GM21360 (cell line): ENCODE measurements at regions not wholly inside any gene's neighbourhood (a gene's known extent, or its start where the extent isn't known, plus 50 kb on each side); places are given as distances from the start of the nearest gene placed in this dataset.
"Not testable (repeated sequence)": the region's sequence is repeated elsewhere in the genome, so short reads cannot be mapped to it uniquely, and the experiment has no call there.

ENCODE experiments used
- ATAC-seq: cut with Tn5 transposase; IDR thresholded peaks from one replicate; pipeline ENCODE4 v1.9.1; 2021; ENCODE audit warnings: mild to moderate bottlenecking, moderate library complexity; ENCODE audit not compliant: unreplicated experiment

DNA sequence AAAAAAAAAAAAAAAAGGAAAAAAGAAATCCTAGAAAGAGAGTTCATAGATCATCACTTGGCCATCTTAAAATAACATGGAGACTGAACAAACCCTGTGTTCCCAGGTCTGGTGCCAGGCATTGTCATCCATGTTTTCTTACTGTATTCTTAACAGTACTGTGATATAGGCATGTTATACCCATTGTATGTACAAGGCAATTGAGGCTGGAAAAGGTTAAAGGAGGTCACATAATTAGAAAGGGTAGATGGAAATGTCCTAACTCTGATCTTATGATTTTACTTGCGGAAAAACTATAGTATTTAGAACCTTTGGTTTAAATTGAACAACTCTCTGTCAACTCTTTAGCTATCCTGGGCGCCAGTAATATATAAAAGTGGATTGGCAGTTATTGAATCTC lies 478.2 kb upstream of the RGS6 start:
- no peak for ATAC-seq

- no peak for ATAC-seq
These were observed 477.5 kb upstream of the RGS6 start for GRCh38 chr14:71454513-71455332.

- ATAC-seq = no peak
These were observed 472.1 kb upstream of the RGS6 start for GRCh38 chr14:71460091-71460490.

DNA sequence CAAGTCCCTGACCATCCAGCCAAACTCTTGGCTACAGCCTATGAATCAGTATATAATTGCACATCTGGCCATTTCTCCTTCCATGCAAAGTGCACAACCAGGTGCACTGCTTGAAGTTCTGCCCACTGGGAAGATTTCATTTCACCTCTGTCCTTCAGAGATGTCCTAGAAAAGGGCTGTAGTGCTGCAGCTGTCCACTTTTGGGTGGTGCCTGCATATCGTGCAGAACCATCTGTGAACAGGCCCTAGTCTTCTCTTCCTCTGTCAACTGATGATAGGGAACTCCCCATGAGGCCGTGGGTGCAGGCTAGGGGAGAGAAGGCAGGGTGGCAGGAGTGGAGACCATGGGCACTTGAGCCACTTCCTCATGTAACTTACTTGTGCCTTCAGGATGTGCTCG lies 470.6 kb upstream of the RGS6 start:
- ATAC-seq = not testable (repeated sequence)

DNA sequence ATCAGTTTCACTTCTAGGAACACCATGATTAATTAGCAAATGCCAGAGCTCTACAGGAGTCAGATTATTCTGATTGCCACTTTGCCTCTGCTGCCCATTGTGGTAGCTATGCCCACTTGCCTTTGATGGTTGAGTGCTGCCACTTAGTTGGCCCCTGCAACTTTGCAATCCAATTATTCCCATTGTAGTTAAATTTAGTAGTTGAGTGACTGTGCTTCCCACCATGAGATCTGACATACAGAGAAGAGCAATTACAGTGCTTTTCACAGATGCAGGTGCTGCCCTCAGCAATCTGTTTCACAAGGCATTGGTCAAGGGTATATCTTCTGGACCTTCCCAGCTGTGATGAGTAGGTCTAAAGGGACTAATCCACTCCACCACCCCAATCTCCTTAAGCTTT lies 468.4 kb upstream of the RGS6 start:
- ATAC-seq = no peak

DNA sequence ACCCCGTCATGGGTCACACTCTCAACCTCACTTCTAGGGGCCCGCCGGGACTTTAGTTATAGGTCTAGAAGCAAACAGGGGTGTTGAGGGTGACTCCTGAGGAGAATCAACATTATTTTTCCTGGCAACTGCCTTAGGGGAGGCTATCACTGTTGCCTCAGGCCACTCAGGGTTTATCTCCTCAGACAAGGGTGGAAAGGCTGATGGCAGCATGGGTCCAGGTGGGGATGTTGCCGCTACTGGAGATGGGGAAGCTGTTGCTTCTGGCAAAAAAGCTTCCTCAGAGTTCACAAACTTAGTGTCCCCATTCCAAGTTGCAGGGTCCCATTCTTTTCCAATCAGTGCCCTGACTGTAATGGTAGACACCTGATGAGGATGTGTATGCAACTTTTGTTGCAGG lies 467.4 kb upstream of the RGS6 start:
- no peak for ATAC-seq

DNA sequence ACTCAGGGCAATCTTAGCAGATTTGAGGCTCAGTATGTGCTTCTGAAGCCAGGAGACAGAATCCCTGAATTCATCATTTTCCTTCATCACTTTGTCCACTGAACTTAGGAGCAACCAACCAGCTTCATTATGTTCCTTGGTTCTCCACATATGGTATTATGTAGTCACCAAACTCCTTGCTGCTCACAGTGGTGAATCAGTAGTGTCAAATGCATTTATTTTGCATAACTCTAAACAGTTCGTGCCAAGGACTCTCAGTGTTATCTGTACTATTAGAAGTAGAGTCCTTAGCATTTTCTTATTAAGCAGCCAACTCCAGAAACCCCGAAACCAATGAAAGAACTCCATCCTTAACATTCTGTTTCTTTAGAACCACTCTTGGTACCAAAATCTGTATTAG lies 466.9 kb upstream of the RGS6 start:
- ATAC-seq = no peak

- no peak for ATAC-seq
These were observed 466.0 kb upstream of the RGS6 start for GRCh38 chr14:71466251-71466650.

DNA sequence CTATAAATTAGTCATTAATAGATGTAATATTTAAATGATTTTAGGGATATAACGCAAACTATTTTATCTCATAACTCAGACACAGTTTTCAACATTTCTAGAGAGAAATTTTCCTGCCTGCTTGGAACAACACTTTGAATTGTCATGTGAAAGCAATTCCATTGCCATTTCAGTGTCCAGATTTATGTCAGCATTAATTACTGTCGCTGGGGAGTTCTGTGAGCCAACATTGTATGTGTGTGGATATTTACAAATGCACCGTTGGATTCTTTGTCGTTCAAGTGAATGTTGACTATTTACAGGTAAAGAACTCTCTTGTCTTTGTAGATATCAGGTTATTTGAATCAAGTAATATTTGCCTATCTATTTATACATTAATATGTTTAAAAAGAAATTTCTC lies 465.3 kb upstream of the RGS6 start:
- ATAC-seq = no peak

DNA sequence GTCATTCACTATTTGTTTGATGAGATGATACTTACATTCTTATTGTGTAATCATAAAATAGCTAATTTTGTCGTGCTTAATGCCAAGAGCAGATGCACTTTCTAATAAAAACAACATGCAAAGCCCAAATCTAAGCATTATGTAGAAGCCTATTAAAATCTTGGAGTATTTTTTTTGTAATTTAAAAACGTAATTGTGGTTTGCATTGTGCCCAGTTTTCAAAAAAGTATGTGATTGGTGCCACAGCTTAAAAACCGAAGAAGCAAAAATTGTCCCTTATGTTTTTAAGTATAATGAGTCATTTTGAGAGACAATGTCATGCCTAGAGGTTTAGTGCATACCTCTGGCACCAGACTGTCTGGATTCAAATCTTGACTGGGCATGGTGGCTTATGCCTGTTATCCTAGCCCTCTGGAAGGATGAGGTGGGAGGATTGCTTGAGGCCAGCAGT lies 464.8 kb upstream of the RGS6 start:
- no peak for ATAC-seq

- no peak for ATAC-seq
These were observed 463.5 kb upstream of the RGS6 start for GRCh38 chr14:71468701-71469100.

DNA sequence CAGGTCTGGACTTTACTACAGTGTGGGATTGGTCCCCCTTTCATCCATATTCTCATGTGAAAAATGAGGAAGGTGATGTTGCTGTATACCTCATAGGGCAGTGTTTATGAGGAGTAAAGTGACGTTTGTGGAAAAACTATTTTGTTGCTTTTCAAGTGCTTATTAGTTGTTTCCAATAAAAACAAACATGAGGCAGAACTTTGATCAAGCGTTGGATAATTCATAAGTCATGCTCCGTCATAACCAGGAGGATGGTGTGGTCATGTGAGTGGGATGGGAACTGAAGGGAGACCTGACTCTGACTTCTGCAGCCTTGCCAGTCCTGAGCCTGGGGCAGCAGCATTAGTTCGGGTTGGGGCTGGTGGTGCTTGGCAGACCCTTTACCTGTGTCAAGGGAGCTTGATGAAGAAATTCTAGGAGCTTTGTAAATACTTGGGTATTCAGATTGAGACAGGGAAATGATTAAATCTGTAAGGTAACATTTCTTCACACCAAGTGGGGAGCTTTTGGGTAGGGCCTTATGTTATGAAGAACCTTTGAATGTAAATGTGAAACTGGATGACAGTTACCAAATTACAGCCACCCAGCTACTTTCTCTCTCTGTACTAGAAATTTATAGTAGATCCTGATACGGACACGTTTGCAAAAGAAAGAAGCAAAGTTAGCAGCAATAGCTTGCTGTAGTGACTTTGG lies 462.4 kb upstream of the RGS6 start:
- ATAC-seq = no peak

- no peak for ATAC-seq
These were observed 460.4 kb upstream of the RGS6 start for GRCh38 chr14:71471634-71472355.

DNA sequence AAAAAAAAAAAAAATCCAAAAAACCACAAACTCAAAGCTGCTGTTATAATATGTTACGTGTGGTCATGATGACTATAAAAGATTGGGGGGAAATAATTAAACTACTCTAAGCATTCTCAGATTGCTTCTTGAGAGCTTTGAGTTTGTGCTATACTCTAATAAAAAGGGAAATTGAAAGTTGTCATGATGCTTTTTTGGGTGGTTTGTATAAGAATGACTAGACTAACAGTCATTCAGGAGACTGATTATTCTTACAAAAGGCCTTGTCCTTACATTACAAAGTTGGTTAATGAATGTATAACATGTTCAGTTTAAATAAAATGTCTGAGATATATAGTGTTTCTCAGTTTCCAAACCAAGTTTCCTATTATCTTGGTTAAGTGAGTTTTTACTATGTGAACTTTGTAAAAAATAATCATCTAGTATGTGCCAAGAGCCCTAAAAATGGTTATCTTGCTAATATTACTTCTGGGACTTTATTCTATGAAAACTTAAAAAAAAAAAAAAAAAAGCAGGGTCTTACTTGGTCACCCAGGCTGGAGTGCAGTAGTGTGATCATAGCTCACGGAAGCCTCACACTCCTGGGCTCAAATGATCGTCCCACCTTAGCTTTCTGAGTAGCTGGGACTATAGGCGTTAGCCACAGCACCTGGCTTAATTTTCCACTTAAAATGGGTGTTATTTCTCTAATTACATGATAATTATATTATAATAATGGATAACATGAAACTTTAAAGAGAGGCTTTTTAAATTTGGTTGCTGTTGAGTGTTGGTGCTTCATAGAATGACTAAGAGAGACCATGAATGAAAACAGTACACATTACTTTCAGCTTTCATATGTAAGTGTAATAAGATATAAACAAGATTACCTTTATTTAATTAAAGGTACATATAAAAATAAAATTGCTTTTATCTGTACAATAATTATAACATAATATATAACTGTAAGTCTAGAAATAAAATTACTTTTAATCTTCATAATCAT lies 459.6 kb upstream of the RGS6 start:
- no peak for ATAC-seq

GRCh38 chr14:71473843-71474242 lies 458.4 kb upstream of the RGS6 start:
- ATAC-seq = no peak

DNA sequence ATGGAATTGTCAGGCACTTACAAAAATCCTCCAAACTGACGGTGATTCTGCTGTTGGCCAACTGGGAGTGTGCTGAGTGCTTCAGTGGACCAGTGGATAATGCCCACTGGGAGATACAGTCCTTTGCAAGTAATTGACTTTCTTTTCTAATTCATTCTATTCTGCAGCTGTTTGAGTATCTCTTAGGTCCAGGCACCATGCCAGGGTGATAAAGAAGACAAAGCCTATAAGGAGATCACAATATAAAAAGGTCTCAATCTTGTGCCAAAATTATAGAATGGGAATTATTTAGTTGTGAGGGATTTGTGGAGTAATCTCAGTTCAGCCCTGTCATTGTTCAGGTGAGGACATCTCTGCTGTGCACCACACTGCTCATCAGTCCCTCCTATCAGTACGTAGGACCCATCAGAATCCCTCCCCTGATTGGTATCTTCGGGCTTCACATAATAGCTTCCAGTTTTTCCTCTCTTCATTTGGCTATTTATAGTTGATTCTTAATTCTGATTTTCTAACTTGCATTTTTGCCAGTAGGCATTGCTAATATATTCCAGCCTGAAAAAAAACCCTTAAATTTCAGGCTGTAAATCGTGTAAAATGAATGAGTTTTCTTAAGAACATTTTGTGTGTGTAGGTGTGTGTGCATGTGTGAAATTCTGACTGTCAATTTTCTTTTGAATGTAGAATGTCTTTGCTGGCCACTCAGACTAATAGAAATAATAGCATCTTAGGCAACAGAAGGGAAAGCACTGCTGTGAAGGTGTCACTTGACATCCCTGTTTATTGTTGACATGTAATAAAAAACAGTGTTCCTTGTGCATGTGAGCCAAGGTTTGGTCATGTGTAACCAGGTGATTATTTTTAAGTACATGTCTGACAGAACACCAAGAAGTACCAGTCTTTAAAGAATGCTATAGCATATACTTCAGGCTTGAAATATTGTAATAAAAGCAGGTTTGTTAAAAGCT lies 457.6 kb upstream of the RGS6 start:
- ATAC-seq = no peak

GRCh38 chr14:71475916-71476315 lies 456.3 kb upstream of the RGS6 start:
- no peak for ATAC-seq

DNA sequence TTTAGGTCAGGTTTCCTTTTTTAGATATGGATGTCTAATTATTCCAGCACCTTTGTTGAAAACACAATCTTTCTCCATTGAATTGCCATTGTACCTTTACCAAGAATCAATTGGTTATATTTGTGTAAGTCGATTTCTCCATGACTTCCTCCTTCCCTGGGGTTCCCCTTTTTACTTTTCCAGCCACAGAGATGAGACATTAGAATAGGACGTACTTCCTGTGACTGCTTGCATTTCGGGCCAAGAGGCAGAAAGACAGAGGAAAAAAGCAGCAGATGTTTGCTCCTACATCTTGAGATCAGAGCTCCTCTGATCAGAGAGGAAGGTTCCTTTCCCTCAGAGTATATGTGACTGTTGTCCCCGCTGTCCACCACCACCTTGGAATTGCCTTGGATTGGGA lies 453.7 kb upstream of the RGS6 start:
- ATAC-seq = no peak

DNA sequence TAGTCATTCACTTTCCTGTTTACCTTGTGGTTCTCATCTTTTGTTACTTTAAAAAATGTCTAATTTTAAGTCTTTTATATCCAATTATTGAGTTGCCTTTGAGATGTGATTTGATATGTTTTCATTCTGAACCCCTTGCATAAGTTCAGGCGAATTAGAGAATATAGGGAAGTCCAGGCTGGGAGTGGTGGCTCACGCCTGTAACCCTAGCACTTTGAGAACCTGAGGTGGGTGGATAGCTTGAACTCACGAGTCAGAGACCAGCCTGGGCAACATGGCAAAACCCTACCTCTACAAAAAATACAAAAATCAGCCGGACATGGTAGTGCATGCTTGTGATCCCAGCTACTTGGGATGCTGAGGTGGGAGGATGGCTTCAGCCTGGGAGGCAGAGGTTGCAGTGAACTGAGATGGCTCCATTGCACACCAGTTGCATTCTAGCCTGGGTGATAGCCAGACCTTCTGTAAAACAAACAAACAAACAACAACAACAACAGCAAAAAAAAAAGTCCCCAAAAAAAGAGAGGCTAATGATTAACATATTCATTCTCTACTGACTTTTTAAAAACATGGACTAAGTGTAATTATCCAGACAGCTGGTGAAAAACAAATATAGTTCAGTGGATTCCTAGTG lies 451.1 kb upstream of the RGS6 start:
- no peak for ATAC-seq
